ENCODE measurements at regions not wholly inside any gene's neighbourhood (a gene's known extent, or its start where the extent isn't known, plus 50 kb on each side); places are given as distances from the start of the nearest gene placed in this dataset.

DNA sequence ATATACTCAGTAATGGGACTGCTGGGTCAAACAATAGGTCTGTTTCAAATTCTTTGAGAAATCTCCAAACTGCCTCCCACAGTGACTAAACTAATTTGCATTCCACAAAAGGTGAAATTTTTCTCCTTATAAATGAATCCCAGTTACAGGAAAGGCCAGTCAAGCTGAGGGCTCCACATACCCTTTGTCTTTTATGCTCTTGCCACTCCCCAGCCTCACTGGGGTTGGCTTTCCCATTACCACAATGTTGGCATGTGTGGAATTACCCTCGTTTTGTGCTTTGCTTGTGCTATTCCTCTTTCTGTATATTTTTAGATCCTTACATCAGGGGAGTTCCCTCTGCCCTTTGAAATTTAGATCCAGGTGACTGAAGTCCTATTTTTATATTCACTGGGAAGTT is 220.2 kb upstream of the LCORL start:
- TF ChIP-seq, protein P1, sequence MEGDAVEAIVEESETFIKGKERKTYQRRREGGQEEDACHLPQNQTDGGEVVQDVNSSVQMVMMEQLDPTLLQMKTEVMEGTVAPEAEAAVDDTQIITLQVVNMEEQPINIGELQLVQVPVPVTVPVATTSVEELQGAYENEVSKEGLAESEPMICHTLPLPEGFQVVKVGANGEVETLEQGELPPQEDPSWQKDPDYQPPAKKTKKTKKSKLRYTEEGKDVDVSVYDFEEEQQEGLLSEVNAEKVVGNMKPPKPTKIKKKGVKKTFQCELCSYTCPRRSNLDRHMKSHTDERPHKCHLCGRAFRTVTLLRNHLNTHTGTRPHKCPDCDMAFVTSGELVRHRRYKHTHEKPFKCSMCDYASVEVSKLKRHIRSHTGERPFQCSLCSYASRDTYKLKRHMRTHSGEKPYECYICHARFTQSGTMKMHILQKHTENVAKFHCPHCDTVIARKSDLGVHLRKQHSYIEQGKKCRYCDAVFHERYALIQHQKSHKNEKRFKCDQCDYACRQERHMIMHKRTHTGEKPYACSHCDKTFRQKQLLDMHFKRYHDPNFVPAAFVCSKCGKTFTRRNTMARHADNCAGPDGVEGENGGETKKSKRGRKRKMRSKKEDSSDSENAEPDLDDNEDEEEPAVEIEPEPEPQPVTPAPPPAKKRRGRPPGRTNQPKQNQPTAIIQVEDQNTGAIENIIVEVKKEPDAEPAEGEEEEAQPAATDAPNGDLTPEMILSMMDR (IDR thresholded peaks at IDR 0.05; ENCODE audit: extremely low read depth in 1 of 2, insufficient read depth in 1 of 2, low read depth in 1 of 2, low read length in 2 of 2) = no peak
- no peak for TF ChIP-seq EZH2 (IDR thresholded peaks at IDR 0.05; ENCODE audit: borderline replicate concordance, low read depth, low read length, severe bottlenecking)

Data from endothelial cell of umbilical vein (primary cell).